GM23338 (cell line): ENCODE measurements at regions not wholly inside any gene's neighbourhood (a gene's known extent, or its start where the extent isn't known, plus 50 kb on each side); places are given as distances from the start of the nearest gene placed in this dataset.

Experiments used
- ATAC-seq: fragments of 200-7000 bp; cut with Tn5 transposase; 3 replicates; pipeline ENCODE4 v1.9.1; 2020
- DNase-seq: peaks from one replicate; pipeline ENCODE4 v3.0.0-alpha.2; 2015; ENCODE audit warnings: low spot score
- H2AFZ ChIP-seq: fragments of 200-600 bp; sonication (generic); 2 replicates; pipeline ENCODE4 v1.8.0; 2016; ENCODE audit warnings: antibody characterized with exemption, mild to moderate bottlenecking, moderate library complexity
- H3F3A ChIP-seq: fragments of 200-600 bp; sonication (generic); replicated peaks from 2 replicates; pipeline ENCODE4 v1.8.0; 2017; ENCODE audit warnings: antibody characterized with exemption, mixed run types, low read depth
- H3K27ac ChIP-seq: fragments of 200-600 bp; sonication (generic); 2 replicates; pipeline ENCODE4 v1.6.1; 2016; ENCODE audit warnings: low read depth
- H3K27me3 ChIP-seq: fragments of 200-600 bp; sonication (generic); 2 replicates; pipeline ENCODE4 v1.8.0; 2016; ENCODE audit warnings: mild to moderate bottlenecking, mixed run types, moderate library complexity; ENCODE audit not compliant: insufficient read depth
- H3K36me3 ChIP-seq: fragments of 200-600 bp; sonication (generic); 2 replicates; pipeline ENCODE4 v1.8.0; 2016; ENCODE audit warnings: mild to moderate bottlenecking; ENCODE audit not compliant: insufficient read depth
- H3K4me1 ChIP-seq: fragments of 200-600 bp; sonication (generic); 2 replicates; pipeline ENCODE4 v1.8.0; 2016; ENCODE audit warnings: mild to moderate bottlenecking, moderate library complexity; ENCODE audit not compliant: insufficient read depth
- H3K4me2 ChIP-seq: fragments of 200-600 bp; sonication (generic); 2 replicates; pipeline ENCODE4 v1.7.1; 2017; ENCODE audit warnings: mixed run types
- H3K4me3 ChIP-seq: fragments of 200-600 bp; sonication (generic); 2 replicates; pipeline ENCODE4 v1.6.1; 2016; ENCODE audit warnings: mixed run types
- H3K79me2 ChIP-seq: fragments of 200-600 bp; sonication (generic); replicated peaks from 2 replicates; pipeline ENCODE4 v1.8.0; 2017; ENCODE audit warnings: mild to moderate bottlenecking; ENCODE audit not compliant: insufficient read depth
- H3K9me2 ChIP-seq: fragments of 200-600 bp; sonication (generic); 2 replicates; pipeline ENCODE4 v1.8.0; 2017; ENCODE audit not compliant: insufficient read depth
- H4K20me1 ChIP-seq: fragments of 200-600 bp; sonication (generic); replicated peaks from 2 replicates; pipeline ENCODE4 v1.8.0; 2017; ENCODE audit warnings: mild to moderate bottlenecking; ENCODE audit not compliant: insufficient read depth
- H3K27ac Mint-ChIP-seq: 2 replicates; pipeline ENCODE4 v1.8.0; 2020; ENCODE audit warnings: inconsistent platforms, mild to moderate bottlenecking, moderate library complexity, mixed read lengths
- H3K27me3 Mint-ChIP-seq: 3 replicates; pipeline ENCODE4 v1.8.0; 2022; ENCODE audit warnings: low read depth, mild to moderate bottlenecking, moderate library complexity, mixed read lengths, inconsistent platforms; ENCODE audit not compliant: insufficient read depth, poor library complexity
- H3K36me3 Mint-ChIP-seq: 3 replicates; pipeline ENCODE4 v1.8.0; 2021; ENCODE audit warnings: low read depth, mild to moderate bottlenecking, inconsistent platforms, moderate library complexity, mixed read lengths
- H3K4me1 Mint-ChIP-seq: 3 replicates; pipeline ENCODE4 v1.8.0; 2020; ENCODE audit warnings: mild to moderate bottlenecking, inconsistent platforms, mixed read lengths
- H3K4me3 Mint-ChIP-seq: 3 replicates; pipeline ENCODE4 v1.8.0; 2021; ENCODE audit warnings: moderate library complexity, mild to moderate bottlenecking, inconsistent platforms, mixed read lengths
- H3K9me3 Mint-ChIP-seq: 3 replicates; pipeline ENCODE4 v1.8.0; 2020; ENCODE audit warnings: moderate library complexity, mild to moderate bottlenecking, inconsistent platforms, mixed read lengths
- CREB1 ChIP-seq: fragments of 250-450 bp; sonication (Bioruptor Pico); IDR thresholded peaks from 2 replicates; pipeline ENCODE4 v1.5.0; 2020; ENCODE audit warnings: low read depth, mild to moderate bottlenecking, moderate library complexity
- CTCF ChIP-seq, 2 experiments: fragments of 200-600 bp in 1 of 2; sonication (generic) in 1 of 2; conservative IDR thresholded peaks; 2 replicates each; pipeline versions ENCODE4 v1.5.1 to v1.6.1; 2016 to 2017; ENCODE audit warnings: antibody characterized with exemption in 2 of 2, low read depth in 2 of 2, mild to moderate bottlenecking in 2 of 2, moderate library complexity in 1 of 2
- ETS1 ChIP-seq: IDR thresholded peaks from 2 replicates; pipeline ENCODE4 v1.6.1; 2016; ENCODE audit warnings: antibody characterized with exemption
- EZH2 ChIP-seq: fragments of 200-600 bp; sonication (generic); IDR thresholded peaks from one replicate; pipeline ENCODE4 v1.8.0; 2017; ENCODE audit warnings: antibody characterized with exemption, mild to moderate bottlenecking, low read depth; ENCODE audit not compliant: unreplicated experiment
- EZH2phosphoT487 ChIP-seq: fragments of 200-600 bp; sonication (generic); IDR thresholded peaks from one replicate; pipeline ENCODE4 v1.8.1; 2018; ENCODE audit warnings: antibody characterized with exemption; ENCODE audit not compliant: unreplicated experiment
- JUNB ChIP-seq: IDR thresholded peaks from one replicate; pipeline ENCODE4 v1.6.1; 2016; ENCODE audit warnings: antibody characterized with exemption; ENCODE audit not compliant: unreplicated experiment
- NANOG ChIP-seq: IDR thresholded peaks from 2 replicates; pipeline ENCODE4 v1.6.1; 2016; ENCODE audit warnings: antibody characterized with exemption, borderline replicate concordance
- POLR2AphosphoS5 ChIP-seq: IDR thresholded peaks from 2 replicates; pipeline ENCODE4 v1.6.1; 2016; ENCODE audit warnings: antibody characterized with exemption, low read depth
- REST ChIP-seq: IDR thresholded peaks from one replicate; pipeline ENCODE4 v1.6.1; 2018; ENCODE audit warnings: antibody characterized with exemption; ENCODE audit not compliant: unreplicated experiment
- STAT1 ChIP-seq: IDR thresholded peaks from one replicate; pipeline ENCODE4 v1.6.1; 2016; ENCODE audit warnings: antibody characterized with exemption; ENCODE audit not compliant: unreplicated experiment
- ZNF114 ChIP-seq: fragments of 250-450 bp; sonication (Bioruptor Pico); IDR thresholded peaks from 2 replicates; pipeline ENCODE4 v1.5.0; 2020; ENCODE audit warnings: mild to moderate bottlenecking, moderate library complexity
- ZNF331 ChIP-seq: fragments of 250-450 bp; sonication (Bioruptor Pico); IDR thresholded peaks from 2 replicates; pipeline ENCODE4 v1.5.0; 2020; ENCODE audit warnings: low read depth, mild to moderate bottlenecking, moderate library complexity
- ZNF462 ChIP-seq: fragments of 250-450 bp; sonication (Bioruptor Pico); IDR thresholded peaks from 2 replicates; pipeline ENCODE4 v1.5.0; 2020; ENCODE audit warnings: mild to moderate bottlenecking, moderate library complexity

- Mint-ChIP-seq H3K4me3 (no peak overlapping the region), H3K27me3 (peaks cover 1% of the 10 kb centered on the region), H3K9me3 (no peaks in the 10 kb centered on the region), H3K27ac (no peak overlapping the region), H3K4me1 (0 out of 3 replicates have a peak, but pooled peaks cover 2% of the 10 kb centered on the region), H3K36me3 (no peaks in the 10 kb centered on the region)
- no peak overlapping the region for H3K4me2 ChIP-seq
- ATAC-seq = no peak
- H3K9me2 ChIP-seq = peaks cover 8% of the 10 kb centered on the region; the same call in 1 of the 2 replicates
- H2AFZ ChIP-seq = no peak overlapping the region
- H4K20me1 ChIP-seq = no peaks in the 10 kb centered on the region
- H3K27ac ChIP-seq = no peak overlapping the region
- H3K4me1 ChIP-seq = no peaks in the 10 kb centered on the region
- TF ChIP-seq ZNF114 (CRISPR knock-in tag) (no peak), NANOG (no peak), ETS1 (no peak), JUNB (no peak), ZNF331 (CRISPR knock-in tag) (no peak), EZH2phosphoT487 (no peak), CTCF (conservative IDR thresholded peaks at IDR 0.05; ENCODE audit: low read depth in 2 of 2) (no peak), REST (no peak), CREB1 (no peak), POLR2AphosphoS5 (no peak), ZNF462 (CRISPR knock-in tag) (no peak), STAT1 (no peak), EZH2 (no peak)
- no peak overlapping the region for H3K4me3 ChIP-seq
- no peaks in the 10 kb centered on the region for H3K27me3 ChIP-seq
- no peaks in the 10 kb centered on the region for H3K79me2 ChIP-seq
- no peaks in the 10 kb centered on the region for H3K36me3 ChIP-seq
- DNase-seq = no peak
- H3F3A ChIP-seq = no peaks in the 10 kb centered on the region
Observed at GRCh38 chr16:80387318-80387921, 153.4 kb upstream of the DYNLRB2 start.
